CD4-positive, alpha-beta T cell (primary cell): ENCODE measurements at regions not wholly inside any gene's neighbourhood (a gene's known extent, or its start where the extent isn't known, plus 50 kb on each side); places are given as distances from the start of the nearest gene placed in this dataset.

Experiments
- ATAC-seq: fragments of 200-7000 bp; cut with Tn5 transposase; one replicate; pipeline ENCODE4 v1.10.0; 2022; ENCODE audit warnings: mild to moderate bottlenecking; ENCODE audit not compliant: poor library complexity
- CTCF ChIA-PET: fragments of 350-600 bp; sonication (Branson Sonifier 250); formaldehyde crosslinking; loops from one replicate; lab custom pipeline; 2021; ENCODE audit warnings: antibody characterized with exemption, inconsistent platforms; lab: Charles Lee
- POLR2A ChIA-PET: fragments of 350-600 bp; sonication (Branson Sonifier 250); formaldehyde crosslinking; loops from one replicate; lab custom pipeline; 2021; ENCODE audit warnings: antibody characterized with exemption, inconsistent platforms; lab: Charles Lee
- DNase-seq, 14 experiments: peaks; one replicate each; pipeline ENCODE4 v3.0.0-alpha.2; 2013 to 2020; ENCODE audit warnings: mixed read lengths in 2 of 14
- H3K27ac ChIP-seq, 2 donors: one replicate each; pipeline versions ENCODE4 v1.5.1 to v1.7.0; 2013; ENCODE audit warnings: low read length in 2 of 2, low read depth in 1 of 2, mild to moderate bottlenecking in 1 of 2
- H3K27me3 ChIP-seq, 2 experiments: 1 replicate in 1 of 2; 2 replicates in 1 of 2; pipeline versions ENCODE4 v1.6.1 to v1.7.0; 2013; ENCODE audit warnings: low read length in 2 of 2, control low read depth in 1 of 2, mild to moderate bottlenecking in 1 of 2, moderate library complexity in 1 of 2; ENCODE audit not compliant: insufficient read depth in 2 of 2, control insufficient read depth in 1 of 2
- H3K36me3 ChIP-seq: one replicate; pipeline ENCODE4 v1.6.1; 2013; ENCODE audit warnings: low read length, control low read depth; ENCODE audit not compliant: insufficient read depth
- H3K4me1 ChIP-seq: one replicate; pipeline ENCODE4 v1.6.1; 2013; ENCODE audit warnings: low read length, control low read depth; ENCODE audit not compliant: insufficient read depth
- H3K4me3 ChIP-seq: one replicate; pipeline ENCODE4 v1.5.1; 2013; ENCODE audit warnings: mild to moderate bottlenecking, low read length, moderate library complexity
- H3K9me3 ChIP-seq, 2 experiments: 1 replicate in 1 of 2; 2 replicates in 1 of 2; pipeline versions ENCODE4 v1.6.1 to v1.7.0; 2013; ENCODE audit warnings: low read length in 2 of 2, mild to moderate bottlenecking in 2 of 2, control low read depth in 1 of 2, moderate library complexity in 1 of 2; ENCODE audit not compliant: control insufficient read depth in 1 of 2, insufficient read depth in 1 of 2
- H3K27ac Mint-ChIP-seq: one replicate; pipeline ENCODE4 v1.8.0; 2020; ENCODE audit warnings: mixed read lengths
- H3K27me3 Mint-ChIP-seq: one replicate; pipeline ENCODE4 v1.8.0; 2021; ENCODE audit warnings: mixed read lengths
- H3K36me3 Mint-ChIP-seq: one replicate; pipeline ENCODE4 v1.8.0; 2021; ENCODE audit warnings: low read depth, mixed read lengths
- H3K4me1 Mint-ChIP-seq: one replicate; pipeline ENCODE4 v1.8.0; 2021; ENCODE audit warnings: low read depth, mixed read lengths
- H3K4me3 Mint-ChIP-seq: one replicate; pipeline ENCODE4 v1.8.0; 2020; ENCODE audit warnings: mild to moderate bottlenecking, mixed read lengths
- H3K9me3 Mint-ChIP-seq: one replicate; pipeline ENCODE4 v1.8.0; 2020; ENCODE audit warnings: mixed read lengths
- CTCF ChIP-seq: fragments of 200-600 bp; IDR thresholded peaks from one replicate; pipeline ENCODE4 v1.8.0; 2022; ENCODE audit warnings: antibody characterized with exemption, mild to moderate bottlenecking
- intact Hi-C, 2 experiments: fragments of 100-400 bp; cut with DNase I in 1 of 2; cut with micrococcal nuclease in 1 of 2; formaldehyde crosslinking; loops; one replicate each; pipeline versions ENCODE4 v1.15.1 to v1.9.0; 2023 to 2025; cut with DNase I, micrococcal nuclease

- POLR2A ChIA-PET: no interaction called here
- ATAC-seq (no peak), DNase-seq (no peak)
- H3K36me3 ChIP-seq: no peaks in the 10 kb centered on the region
- no peaks in the 10 kb centered on the region for H3K9me3 ChIP-seq
- Mint-ChIP-seq H3K4me1 (no peaks in the 10 kb centered on the region), H3K9me3 (no peaks in the 10 kb centered on the region), H3K36me3 (no peaks in the 10 kb centered on the region), H3K4me3 (no peak overlapping the region), H3K27me3 (peaks cover 36% of the 10 kb centered on the region), H3K27ac (no peak overlapping the region)
- H3K4me3 ChIP-seq: no peak overlapping the region
- no peaks in the 10 kb centered on the region for H3K4me1 ChIP-seq
- TF ChIP-seq CTCF: no peak
- no peaks in the 10 kb centered on the region for H3K27me3 ChIP-seq
- intact Hi-C loops: no loop called here
- no peak overlapping the region for H3K27ac ChIP-seq
- CTCF ChIA-PET: no interaction called here
These were observed 415.6 kb upstream of the TPM1 start for GRCh38 chr15:62626903-62627302.

DNA sequence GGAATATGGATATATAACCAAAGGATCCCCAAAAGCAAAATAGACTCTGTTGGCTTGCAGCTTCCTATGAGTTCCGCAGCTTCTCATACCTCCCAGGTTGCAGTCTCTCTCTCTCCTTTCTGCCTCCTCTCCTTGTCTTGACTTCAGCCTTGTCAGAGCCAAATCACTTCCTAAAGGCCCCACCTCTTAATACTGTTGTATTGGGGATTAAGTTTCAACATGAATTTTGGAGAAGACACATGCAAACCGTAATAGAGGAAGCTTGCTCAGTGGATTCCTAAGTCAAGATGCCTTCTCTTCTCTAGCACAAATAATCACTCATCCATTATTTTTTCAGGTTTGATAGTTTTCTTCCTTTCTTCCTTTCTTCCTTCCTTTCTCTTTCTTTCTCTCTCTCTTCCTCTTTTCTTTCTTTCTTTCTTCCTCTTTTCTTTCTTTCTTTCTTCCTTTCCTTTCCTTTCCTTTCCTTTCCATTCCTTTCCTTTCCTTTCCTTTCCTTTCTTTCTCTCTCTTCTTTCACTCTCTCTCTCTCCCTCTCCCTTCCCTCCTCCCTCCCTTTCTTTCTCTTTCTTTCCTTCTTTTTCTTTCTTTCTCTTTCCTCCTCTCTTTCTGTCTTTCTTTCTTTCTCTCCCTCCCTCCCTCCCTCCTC is 411.3 kb upstream of the TPM1 start:
- H3K36me3 Mint-ChIP-seq: no peaks in the 10 kb centered on the region
- ChIA-PET CTCF (no interaction called here), POLR2A (no interaction called here)
- peaks cover 24% of the 10 kb centered on the region for H3K27me3 Mint-ChIP-seq
- Histone ChIP-seq H3K4me3 (no peak overlapping the region), H3K27me3 (no peaks in the 10 kb centered on the region), H3K27ac (no peak overlapping the region), H3K4me1 (no peaks in the 10 kb centered on the region), H3K9me3 (no peaks in the 10 kb centered on the region), H3K36me3 (no peaks in the 10 kb centered on the region)
- DNase-seq: no peak
- no peak overlapping the region for H3K4me3 Mint-ChIP-seq
- ATAC-seq: no peak
- no peaks in the 10 kb centered on the region for H3K9me3 Mint-ChIP-seq
- TF ChIP-seq CTCF: no peak
- H3K4me1 Mint-ChIP-seq: no peaks in the 10 kb centered on the region
- no peak overlapping the region for H3K27ac Mint-ChIP-seq
- intact Hi-C loops: no loop called here

DNA sequence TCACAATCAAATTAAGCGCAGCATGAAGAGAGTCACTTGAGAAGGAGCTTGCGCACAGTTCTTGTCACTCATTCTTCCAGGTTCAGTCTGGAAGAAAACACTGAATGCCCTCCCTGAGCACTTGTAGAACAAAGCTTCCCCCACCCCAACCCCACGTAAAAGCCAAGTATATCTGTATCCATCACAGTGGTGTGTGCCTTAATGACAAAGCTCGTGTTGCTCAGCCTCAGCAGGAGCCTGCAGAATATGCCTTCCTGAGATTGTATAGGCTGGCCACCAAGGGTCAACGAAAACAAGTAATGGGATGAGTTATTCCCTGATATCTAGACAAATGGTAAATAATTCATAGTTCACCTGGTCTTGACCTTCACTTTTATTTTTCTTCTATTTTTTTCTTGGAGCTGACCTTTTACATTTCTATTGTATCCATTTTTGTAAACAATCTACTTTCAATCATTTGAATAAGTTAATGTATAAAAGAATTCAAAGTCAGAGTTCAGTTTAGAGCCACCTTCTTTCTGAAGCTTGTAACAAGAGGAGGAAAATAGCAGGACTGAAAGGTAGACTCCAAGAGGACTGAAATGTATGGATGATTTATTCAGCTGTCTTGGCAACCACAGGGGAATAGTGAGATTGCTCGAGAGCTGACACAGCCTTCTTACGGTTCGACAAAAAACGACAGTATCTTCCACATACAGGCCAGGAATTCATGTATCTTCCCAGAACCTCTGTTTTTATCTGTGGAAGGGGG is 405.5 kb upstream of the TPM1 start:
- no peak overlapping the region for H3K27ac Mint-ChIP-seq
- Histone ChIP-seq H3K4me3 (no peak overlapping the region), H3K36me3 (no peaks in the 10 kb centered on the region), H3K27ac (no peak overlapping the region), H3K4me1 (no peaks in the 10 kb centered on the region), H3K9me3 (no peaks in the 10 kb centered on the region), H3K27me3 (no peaks in the 10 kb centered on the region)
- DNase-seq (no peak), ATAC-seq (no peak)
- POLR2A ChIA-PET: no interaction called here
- H3K4me1 Mint-ChIP-seq: no peaks in the 10 kb centered on the region
- intact Hi-C loops: no loop called here
- H3K27me3 Mint-ChIP-seq: peaks cover 22% of the 10 kb centered on the region
- H3K4me3 Mint-ChIP-seq: no peak overlapping the region
- no peaks in the 10 kb centered on the region for H3K36me3 Mint-ChIP-seq
- CTCF ChIA-PET: no interaction called here
- no peaks in the 10 kb centered on the region for H3K9me3 Mint-ChIP-seq
- no peak for TF ChIP-seq CTCF
